PC-9 (cell line): ENCODE measurements at regions not wholly inside any gene's neighbourhood (a gene's known extent, or its start where the extent isn't known, plus 50 kb on each side); places are given as distances from the start of the nearest gene placed in this dataset.

Experiments used
- BruUV-seq: library from RNA; stranded (reverse); fragments of 400-500 nt; replicated peaks from 2 replicates; lab custom pipeline; 2021; lab: Mats Ljungman, UMichigan
- CTCF ChIA-PET: fragments of 300-600 bp; sonication (Branson Sonifier 250); formaldehyde crosslinking; loops from one replicate; lab custom pipeline; 2022; ENCODE audit warnings: antibody characterized with exemption; lab: Charles Lee
- POLR2A ChIA-PET: fragments of 300-600 bp; sonication (Branson Sonifier 250); formaldehyde crosslinking; loops from one replicate; lab custom pipeline; 2022; ENCODE audit warnings: antibody characterized with exemption; ENCODE audit not compliant: unreplicated experiment; lab: Charles Lee
- DNase-seq, 2 experiments: peaks; one replicate each; pipeline versions ENCODE4 v3.0.0 to v3.0.0-alpha.2; 2015 to 2022; ENCODE audit warnings: mixed read lengths in 1 of 2
- H2AFZ ChIP-seq: fragments of 200-600 bp; sonication (generic); 2 replicates; pipeline ENCODE4 v1.8.1; 2017; ENCODE audit warnings: antibody characterized with exemption
- H3F3A ChIP-seq: fragments of 200-600 bp; sonication (generic); 2 replicates; pipeline ENCODE4 v1.8.1; 2017; ENCODE audit warnings: antibody characterized with exemption, mild to moderate bottlenecking, low read depth; ENCODE audit not compliant: insufficient read depth
- H3K27ac ChIP-seq: fragments of 200-600 bp; sonication (generic); 2 replicates; pipeline ENCODE4 v1.6.1; 2016; ENCODE audit warnings: mixed run types
- H3K27me3 ChIP-seq: fragments of 200-600 bp; sonication (generic); 2 replicates; pipeline ENCODE4 v1.6.1; 2016; ENCODE audit warnings: low read depth, mixed run types; ENCODE audit not compliant: insufficient read depth
- H3K36me3 ChIP-seq: fragments of 200-600 bp; sonication (generic); 2 replicates; pipeline ENCODE4 v1.6.1; 2016; ENCODE audit warnings: low read depth, mixed run types
- H3K4me1 ChIP-seq: fragments of 200-600 bp; sonication (generic); replicated peaks from 2 replicates; pipeline ENCODE4 v1.6.1; 2016; ENCODE audit warnings: mixed run types; ENCODE audit not compliant: insufficient read depth
- H3K4me2 ChIP-seq: fragments of 200-600 bp; sonication (generic); 2 replicates; pipeline ENCODE4 v1.6.1; 2017; ENCODE audit warnings: mixed run types
- H3K4me3 ChIP-seq: fragments of 200-600 bp; sonication (generic); 2 replicates; pipeline ENCODE4 v1.6.1; 2016; ENCODE audit warnings: mixed run types
- H3K79me2 ChIP-seq: fragments of 200-600 bp; sonication (generic); 2 replicates; pipeline ENCODE4 v1.6.1; 2017; ENCODE audit warnings: low read depth, mixed run types
- H3K9me2 ChIP-seq: fragments of 200-600 bp; sonication (generic); 2 replicates; pipeline ENCODE4 v1.8.1; 2017; ENCODE audit warnings: mild to moderate bottlenecking; ENCODE audit not compliant: insufficient read depth
- H3K9me3 ChIP-seq: fragments of 200-600 bp; sonication (generic); 2 replicates; pipeline ENCODE4 v1.8.1; 2016; ENCODE audit warnings: low read depth; ENCODE audit not compliant: insufficient read depth
- H4K20me1 ChIP-seq: fragments of 200-600 bp; sonication (generic); 2 replicates; pipeline ENCODE4 v1.8.1; 2017; ENCODE audit not compliant: insufficient read depth
- EZH2 ChIP-seq: fragments of 200-600 bp; sonication (generic); IDR thresholded peaks from 2 replicates; pipeline ENCODE4 v1.8.0; 2017; ENCODE audit warnings: antibody characterized with exemption, low read depth
- intact Hi-C: fragments of 100-400 bp; cut with micrococcal nuclease; formaldehyde crosslinking; loops from one replicate; pipeline ENCODE4 v1.10.0; 2022; ENCODE audit not compliant: unreplicated experiment
- TF ChIP-seq, protein P1 (sequence below): fragments of 200-600 bp; sonication (generic); conservative IDR thresholded peaks from 2 replicates; pipeline ENCODE4 v1.6.1; 2017; ENCODE audit warnings: mixed run types, antibody characterized with exemption, mild to moderate bottlenecking, moderate library complexity

DNA sequence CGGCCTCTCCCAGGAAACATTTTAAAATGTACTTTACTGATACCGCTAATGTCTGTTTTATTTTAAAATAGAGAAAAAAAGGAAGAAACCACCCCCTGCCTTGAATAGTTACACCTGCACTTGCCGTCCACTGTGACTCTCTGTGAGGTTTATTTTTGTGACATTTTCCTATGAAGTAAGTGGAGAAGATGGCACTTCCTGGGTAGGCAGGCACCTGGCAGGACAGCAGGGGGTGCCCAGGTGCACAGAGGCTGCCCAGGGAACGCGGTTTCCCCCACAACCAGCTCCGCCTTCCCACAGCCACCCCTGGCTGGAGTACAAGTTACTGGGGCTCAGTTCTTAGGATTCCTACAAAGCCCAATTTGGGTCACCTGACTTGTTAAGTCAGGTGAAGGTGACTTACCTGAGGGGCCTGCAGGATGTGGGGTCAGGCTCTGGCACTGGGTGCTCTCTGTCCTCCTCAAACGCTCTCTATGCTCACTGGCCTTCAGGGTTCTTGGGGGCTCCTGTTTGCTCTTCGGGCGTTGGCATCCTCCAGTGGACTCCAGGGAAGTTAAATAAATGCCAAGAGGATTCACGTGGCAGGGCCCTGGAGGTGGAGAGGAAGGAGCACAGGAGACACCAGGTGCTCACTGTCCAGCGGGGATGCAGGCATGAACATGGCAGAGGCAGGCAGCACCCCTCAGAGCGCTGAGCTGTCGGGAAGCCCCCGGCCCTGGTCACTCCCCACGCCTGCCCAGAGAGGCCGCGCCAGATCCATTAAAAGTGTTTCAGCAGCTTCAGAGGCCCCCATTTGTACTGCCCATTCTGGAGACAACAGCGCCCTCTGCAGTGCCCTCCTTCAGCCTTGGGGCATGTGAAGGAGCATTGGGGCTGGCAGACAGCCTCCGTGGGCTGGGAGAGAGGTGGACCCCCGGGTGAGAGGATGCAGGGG lies 1021.2 kb downstream of the TBC1D22A start:
- no peaks in the 10 kb centered on the region for H3K4me1 ChIP-seq
- POLR2A ChIA-PET: no interaction called here
- DNase-seq: no peak
- no peaks in the 10 kb centered on the region for H3F3A ChIP-seq
- no peaks in the 10 kb centered on the region for H3K9me2 ChIP-seq
- no peak overlapping the region for H3K4me2 ChIP-seq
- no peaks in the 10 kb centered on the region for H3K27me3 ChIP-seq
- H2AFZ ChIP-seq: no peak overlapping the region
- no peaks in the 10 kb centered on the region for H3K36me3 ChIP-seq
- CTCF ChIA-PET: no interaction called here
- no TSS peak for BruUV-seq
- no peak overlapping the region for H3K27ac ChIP-seq
- intact Hi-C loops: no loop called here
- no peak overlapping the region for H3K4me3 ChIP-seq
- no peaks in the 10 kb centered on the region for H4K20me1 ChIP-seq
- TF ChIP-seq EZH2: no peak
- TF ChIP-seq, protein P1, sequence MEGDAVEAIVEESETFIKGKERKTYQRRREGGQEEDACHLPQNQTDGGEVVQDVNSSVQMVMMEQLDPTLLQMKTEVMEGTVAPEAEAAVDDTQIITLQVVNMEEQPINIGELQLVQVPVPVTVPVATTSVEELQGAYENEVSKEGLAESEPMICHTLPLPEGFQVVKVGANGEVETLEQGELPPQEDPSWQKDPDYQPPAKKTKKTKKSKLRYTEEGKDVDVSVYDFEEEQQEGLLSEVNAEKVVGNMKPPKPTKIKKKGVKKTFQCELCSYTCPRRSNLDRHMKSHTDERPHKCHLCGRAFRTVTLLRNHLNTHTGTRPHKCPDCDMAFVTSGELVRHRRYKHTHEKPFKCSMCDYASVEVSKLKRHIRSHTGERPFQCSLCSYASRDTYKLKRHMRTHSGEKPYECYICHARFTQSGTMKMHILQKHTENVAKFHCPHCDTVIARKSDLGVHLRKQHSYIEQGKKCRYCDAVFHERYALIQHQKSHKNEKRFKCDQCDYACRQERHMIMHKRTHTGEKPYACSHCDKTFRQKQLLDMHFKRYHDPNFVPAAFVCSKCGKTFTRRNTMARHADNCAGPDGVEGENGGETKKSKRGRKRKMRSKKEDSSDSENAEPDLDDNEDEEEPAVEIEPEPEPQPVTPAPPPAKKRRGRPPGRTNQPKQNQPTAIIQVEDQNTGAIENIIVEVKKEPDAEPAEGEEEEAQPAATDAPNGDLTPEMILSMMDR: no peak
- H3K9me3 ChIP-seq: no peaks in the 10 kb centered on the region
- no peaks in the 10 kb centered on the region for H3K79me2 ChIP-seq

DNA sequence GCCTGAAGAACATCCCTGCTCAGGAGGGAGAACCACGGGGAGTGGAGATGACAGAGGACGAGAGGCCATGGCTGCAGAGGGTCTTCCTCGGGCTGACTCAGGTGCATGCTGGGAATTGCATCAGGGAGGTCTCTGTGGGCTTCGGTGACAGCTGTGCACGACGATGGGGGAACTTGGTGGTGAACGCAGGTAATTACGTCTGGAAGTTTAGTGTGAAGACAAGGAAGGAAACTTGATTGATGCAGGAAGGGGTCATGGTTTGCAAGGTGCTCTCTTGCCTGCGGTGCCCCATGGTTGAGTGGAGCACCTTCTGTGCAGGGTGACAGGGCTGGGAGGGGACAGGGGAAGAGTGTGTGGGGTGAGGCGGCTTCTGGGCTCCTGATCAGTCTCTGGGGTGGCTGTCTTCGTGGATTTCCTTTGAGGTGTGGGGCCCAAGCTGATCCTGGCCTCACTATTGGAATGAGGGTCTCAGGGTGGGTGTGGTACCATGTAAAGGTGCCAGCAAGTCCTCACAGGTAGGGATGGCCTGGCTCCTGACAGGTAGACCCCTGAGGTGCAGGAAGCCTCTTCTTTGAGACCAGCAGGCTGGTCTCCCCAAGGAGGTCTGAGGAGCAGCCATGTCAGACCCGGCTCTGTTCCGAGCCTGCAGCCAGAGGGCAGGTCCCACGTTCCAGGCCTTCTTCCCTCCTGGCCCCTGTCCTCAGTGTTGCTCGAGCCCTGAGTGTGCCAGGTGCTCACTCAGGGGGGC lies 1020.1 kb downstream of the TBC1D22A start:
- DNase-seq: no peak
- no peaks in the 10 kb centered on the region for H3K36me3 ChIP-seq
- H3K9me3 ChIP-seq: no peaks in the 10 kb centered on the region
- no peaks in the 10 kb centered on the region for H3K9me2 ChIP-seq
- no peaks in the 10 kb centered on the region for H3K79me2 ChIP-seq
- no peak overlapping the region for H3K4me2 ChIP-seq
- intact Hi-C loops: no loop called here
- no peaks in the 10 kb centered on the region for H3K27me3 ChIP-seq
- no TSS peak for BruUV-seq
- H3K27ac ChIP-seq: no peak overlapping the region
- no peak overlapping the region for H2AFZ ChIP-seq
- H3F3A ChIP-seq: no peaks in the 10 kb centered on the region
- no peaks in the 10 kb centered on the region for H3K4me1 ChIP-seq
- no peaks in the 10 kb centered on the region for H4K20me1 ChIP-seq
- ChIA-PET POLR2A (no interaction called here), CTCF (no interaction called here)
- H3K4me3 ChIP-seq: no peak overlapping the region
- TF ChIP-seq EZH2: no peak
- TF ChIP-seq, protein P1: no peak

DNA sequence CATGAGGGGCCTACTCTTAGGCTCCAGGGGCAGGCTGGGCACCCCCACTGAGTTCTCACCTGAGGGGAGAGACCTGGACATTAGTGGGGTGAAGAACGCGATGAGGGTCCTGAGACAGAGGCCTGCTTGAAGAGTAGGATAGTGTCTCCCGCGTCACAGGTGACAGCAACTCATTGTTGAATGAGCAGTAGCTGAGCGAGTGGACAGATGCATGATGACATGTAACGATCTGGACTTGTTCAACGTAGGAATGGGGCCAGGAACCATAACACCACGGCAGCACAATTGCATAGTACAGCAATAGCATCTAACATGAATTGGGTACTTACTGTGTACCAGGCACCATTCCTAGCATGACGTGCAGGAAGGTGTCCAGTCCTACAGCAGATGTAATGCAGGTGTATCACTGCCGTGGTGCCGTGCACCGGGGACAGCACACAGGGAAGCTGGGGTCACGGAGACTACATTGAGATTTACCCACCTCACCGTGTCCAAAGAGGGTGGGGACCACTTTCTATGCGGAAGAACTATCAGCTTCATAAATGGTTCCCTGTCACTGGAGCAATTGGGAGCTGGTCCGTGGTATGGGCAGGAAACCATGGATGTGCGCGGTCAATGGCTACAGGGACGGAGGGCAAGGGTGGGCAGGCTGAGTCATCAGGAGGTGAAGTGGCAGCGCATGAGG lies 1019.1 kb downstream of the TBC1D22A start:
- Histone ChIP-seq H2AFZ (no peak overlapping the region), H3K4me2 (no peak overlapping the region), H3K27ac (no peak overlapping the region), H3F3A (no peaks in the 10 kb centered on the region), H3K4me1 (no peaks in the 10 kb centered on the region), H4K20me1 (no peaks in the 10 kb centered on the region), H3K9me3 (no peaks in the 10 kb centered on the region), H3K27me3 (no peaks in the 10 kb centered on the region), H3K9me2 (no peaks in the 10 kb centered on the region), H3K4me3 (no peak overlapping the region), H3K79me2 (no peaks in the 10 kb centered on the region), H3K36me3 (no peaks in the 10 kb centered on the region)
- intact Hi-C loops: no loop called here
- BruUV-seq: no TSS peak
- DNase-seq: no peak
- no peak for TF ChIP-seq EZH2
- TF ChIP-seq, protein P1: no peak
- ChIA-PET POLR2A (no interaction called here), CTCF (no interaction called here)
